ENCODE measurements at regions not wholly inside any gene's neighbourhood (a gene's known extent, or its start where the extent isn't known, plus 50 kb on each side); places are given as distances from the start of the nearest gene placed in this dataset.

GRCh38 chr1:213617133-213617532, 370.6 kb upstream of the PROX1 start:
- TF ChIP-seq ZNF274 (IDR thresholded peaks at IDR 0.05; ENCODE audit: low read depth, low read length) (no peak), YY1 (IDR thresholded peaks at IDR 0.05; ENCODE audit: insufficient read depth, insufficient read length) (no peak), SUZ12 (IDR thresholded peaks at IDR 0.05; ENCODE audit: extremely low read depth, insufficient read depth, insufficient read length) (no peak)
